ENCODE measurements at regions not wholly inside any gene's neighbourhood (a gene's known extent, or its start where the extent isn't known, plus 50 kb on each side); places are given as distances from the start of the nearest gene placed in this dataset.
A peak's percentile ranks its signal among the peaks of the same experiment; 100 is the strongest.
"Not testable (repeated sequence)": the region's sequence is repeated elsewhere in the genome, so short reads cannot be mapped to it uniquely, and the experiment has no call there.

GRCh38 chr3:190973771-190974170 lies 111.3 kb upstream of the GMNC start:
- no peak overlapping the region for H3K27ac ChIP-seq
- TF ChIP-seq, protein P1, sequence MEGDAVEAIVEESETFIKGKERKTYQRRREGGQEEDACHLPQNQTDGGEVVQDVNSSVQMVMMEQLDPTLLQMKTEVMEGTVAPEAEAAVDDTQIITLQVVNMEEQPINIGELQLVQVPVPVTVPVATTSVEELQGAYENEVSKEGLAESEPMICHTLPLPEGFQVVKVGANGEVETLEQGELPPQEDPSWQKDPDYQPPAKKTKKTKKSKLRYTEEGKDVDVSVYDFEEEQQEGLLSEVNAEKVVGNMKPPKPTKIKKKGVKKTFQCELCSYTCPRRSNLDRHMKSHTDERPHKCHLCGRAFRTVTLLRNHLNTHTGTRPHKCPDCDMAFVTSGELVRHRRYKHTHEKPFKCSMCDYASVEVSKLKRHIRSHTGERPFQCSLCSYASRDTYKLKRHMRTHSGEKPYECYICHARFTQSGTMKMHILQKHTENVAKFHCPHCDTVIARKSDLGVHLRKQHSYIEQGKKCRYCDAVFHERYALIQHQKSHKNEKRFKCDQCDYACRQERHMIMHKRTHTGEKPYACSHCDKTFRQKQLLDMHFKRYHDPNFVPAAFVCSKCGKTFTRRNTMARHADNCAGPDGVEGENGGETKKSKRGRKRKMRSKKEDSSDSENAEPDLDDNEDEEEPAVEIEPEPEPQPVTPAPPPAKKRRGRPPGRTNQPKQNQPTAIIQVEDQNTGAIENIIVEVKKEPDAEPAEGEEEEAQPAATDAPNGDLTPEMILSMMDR (IDR thresholded peaks at IDR 0.05): no peak
- H3K4me3 ChIP-seq: no peak overlapping the region
- DNase-seq (ENCODE audit: low spot score): no peak

DNA sequence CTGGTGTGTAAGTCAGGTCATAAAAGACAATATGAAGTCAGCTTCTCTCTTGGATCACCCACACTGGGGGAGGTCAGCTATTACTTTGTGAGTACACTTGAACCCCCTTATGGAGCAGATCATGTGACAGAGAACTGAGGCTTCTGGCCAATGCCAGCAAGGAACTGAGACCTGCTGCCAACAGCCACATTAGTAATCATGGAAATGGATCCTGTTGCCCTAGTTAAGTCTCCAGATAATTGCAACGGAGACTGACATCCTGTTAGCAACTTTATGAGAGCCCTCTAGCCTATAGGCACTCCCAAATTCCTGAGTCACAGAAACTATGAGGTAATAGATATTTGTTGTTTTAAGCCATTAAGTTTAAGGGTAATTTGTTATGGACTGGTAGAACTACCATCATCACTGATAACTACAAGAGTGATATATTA lies 110.4 kb upstream of the GMNC start:
- Histone ChIP-seq H3K27ac (no peak overlapping the region), H3K4me3 (no peak overlapping the region)
- DNase-seq (ENCODE audit: low spot score): no peak
- TF ChIP-seq, protein P1 (IDR thresholded peaks at IDR 0.05): no peak

DNA sequence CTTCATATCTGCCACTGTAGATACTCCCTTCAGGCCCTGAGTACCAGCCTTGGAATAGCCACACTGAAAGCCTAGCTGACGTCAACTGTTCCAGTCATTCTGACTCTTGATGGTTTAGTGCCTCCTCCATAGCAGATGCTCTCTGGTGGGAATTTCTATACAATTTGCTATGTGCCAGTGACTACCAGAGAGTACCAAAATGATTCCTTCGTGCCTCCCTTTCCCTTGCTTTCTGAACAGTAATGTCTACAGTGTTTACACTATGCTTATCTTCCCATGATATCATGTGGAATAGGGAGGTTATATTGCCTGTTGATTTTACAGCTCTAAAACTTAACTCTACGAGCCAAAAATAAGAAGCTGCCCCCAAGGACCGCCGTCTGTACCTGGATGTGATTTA lies 109.7 kb upstream of the GMNC start:
- TF ChIP-seq, protein P1 (IDR thresholded peaks at IDR 0.05): no peak
- Histone ChIP-seq H3K27ac (no peak overlapping the region), H3K4me3 (no peak overlapping the region)
- DNase-seq (ENCODE audit: low spot score): no peak

DNA sequence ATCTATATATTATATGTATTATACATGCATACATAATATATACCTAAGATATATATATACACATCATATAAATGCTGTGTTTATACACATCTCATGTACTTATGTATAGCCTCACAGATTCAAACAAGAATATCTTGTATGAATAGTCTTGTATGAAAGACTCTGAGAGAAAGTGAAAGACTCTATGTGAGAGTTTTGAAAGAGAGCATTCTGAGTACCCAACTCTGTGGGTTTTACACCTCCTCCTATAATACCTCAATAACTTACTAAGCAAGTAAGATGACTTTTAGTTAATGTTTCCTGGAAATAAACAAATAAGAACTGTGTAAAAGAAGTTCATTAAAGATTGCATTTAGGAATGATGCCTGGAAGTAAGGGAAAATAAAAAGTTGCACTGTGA lies 108.1 kb upstream of the GMNC start:
- DNase-seq (ENCODE audit: low spot score): no peak
- H3K4me3 ChIP-seq: no peak overlapping the region

GRCh38 chr3:190968616-190969015 lies 106.1 kb upstream of the GMNC start:
- TF ChIP-seq, protein P1 (IDR thresholded peaks at IDR 0.05): no peak
- Histone ChIP-seq H3K4me3 (no peak overlapping the region), H3K27ac (no peak overlapping the region)
- DNase-seq (ENCODE audit: low spot score): no peak

More for the DNA sequence above, 108.1 kb upstream of the GMNC start:
- H3K27ac ChIP-seq: no peak overlapping the region
- TF ChIP-seq, protein P1 (IDR thresholded peaks at IDR 0.05): no peak

- not testable (repeated sequence) for DNase-seq (ENCODE audit: low spot score); H3K27ac ChIP-seq
- peak overlapping the region; percentile 17 for H3K4me3 ChIP-seq
Observed at GRCh38 chr3:190964931-190965330, 102.4 kb upstream of the GMNC start.

- DNase-seq (ENCODE audit: low spot score): no peak
- TF ChIP-seq, protein P1 (IDR thresholded peaks at IDR 0.05): no peak
- H3K4me3 ChIP-seq: no peak overlapping the region
- H3K27ac ChIP-seq: no peak overlapping the region
Observed at GRCh38 chr3:190959077-190959476, 96.6 kb upstream of the GMNC start.

Data from coronary artery (tissue), 2 donors.